Type B pancreatic cell (in vitro differentiated cells): ENCODE measurements at regions not wholly inside any gene's neighbourhood (a gene's known extent, or its start where the extent isn't known, plus 50 kb on each side); places are given as distances from the start of the nearest gene placed in this dataset.

ENCODE experiments used
- DNase-seq: peaks from one replicate; pipeline ENCODE4 v3.0.0; 2021; ENCODE audit warnings: mixed read lengths; ENCODE audit not compliant: unreplicated experiment; ENCODE audit errors: extremely low spot score
- H3K27ac Mint-ChIP-seq: 2 replicates; pipeline ENCODE4 v1.8.0; 2021; ENCODE audit warnings: mild to moderate bottlenecking, mixed read lengths
- H3K27me3 Mint-ChIP-seq: 2 replicates; pipeline ENCODE4 v1.8.0; 2021; ENCODE audit warnings: mixed read lengths
- H3K36me3 Mint-ChIP-seq: 2 replicates; pipeline ENCODE4 v1.8.0; 2021; ENCODE audit warnings: mixed read lengths
- H3K4me1 Mint-ChIP-seq: one replicate; pipeline ENCODE4 v1.8.0; 2021; ENCODE audit warnings: mixed read lengths; ENCODE audit not compliant: unreplicated experiment
- H3K4me3 Mint-ChIP-seq: 2 replicates; pipeline ENCODE4 v1.8.0; 2021; ENCODE audit warnings: mild to moderate bottlenecking, mixed read lengths
- H3K9me3 Mint-ChIP-seq: 2 replicates; pipeline ENCODE4 v1.8.0; 2021; ENCODE audit warnings: mixed read lengths
- CTCF ChIP-seq: fragments of 200-600 bp; sonication (generic); conservative IDR thresholded peaks from 2 replicates; pipeline ENCODE4 v1.5.0; 2021; ENCODE audit warnings: antibody characterized with exemption, mild to moderate bottlenecking

GRCh38 chr5:30337084-30337573 is 856.4 kb upstream of the CDH6 start:
- no peak for TF ChIP-seq CTCF
- DNase-seq, result no peak
- no peaks in the 10 kb centered on the region for H3K27me3 Mint-ChIP-seq
- H3K27ac Mint-ChIP-seq, result no peak overlapping the region
- H3K4me3 Mint-ChIP-seq, result no peak overlapping the region
- H3K4me1 Mint-ChIP-seq, result no peaks in the 10 kb centered on the region
- no peaks in the 10 kb centered on the region for H3K9me3 Mint-ChIP-seq
- no peaks in the 10 kb centered on the region for H3K36me3 Mint-ChIP-seq

DNA sequence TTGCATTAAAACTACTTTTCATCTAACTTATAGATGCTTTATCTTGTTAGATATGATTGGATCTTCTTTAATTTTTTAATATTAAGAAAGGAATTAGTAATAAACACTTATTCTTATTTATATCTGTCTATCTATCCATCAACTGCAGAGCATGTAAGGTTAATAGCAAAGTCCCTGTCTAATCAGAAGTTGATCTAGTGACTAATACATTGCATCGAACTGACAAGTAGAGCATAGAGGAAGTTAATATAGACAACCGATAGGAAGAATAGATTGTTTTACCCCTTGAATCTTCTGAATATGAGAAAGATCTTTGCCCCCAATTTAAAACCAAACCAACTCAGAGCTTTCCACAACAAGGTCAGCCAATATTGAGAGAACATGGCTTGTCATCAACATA is 862.0 kb upstream of the CDH6 start:
- H3K4me1 Mint-ChIP-seq, result no peaks in the 10 kb centered on the region
- H3K36me3 Mint-ChIP-seq, result no peaks in the 10 kb centered on the region
- H3K27me3 Mint-ChIP-seq, result no peaks in the 10 kb centered on the region
- DNase-seq, result no peak
- no peaks in the 10 kb centered on the region for H3K9me3 Mint-ChIP-seq
- H3K4me3 Mint-ChIP-seq, result no peak overlapping the region
- no peak for TF ChIP-seq CTCF
- no peak overlapping the region for H3K27ac Mint-ChIP-seq

GRCh38 chr5:30325795-30326194 is 867.7 kb upstream of the CDH6 start:
- Mint-ChIP-seq H3K27me3 (no peaks in the 10 kb centered on the region), H3K4me3 (no peak overlapping the region), H3K27ac (no peak overlapping the region), H3K36me3 (no peaks in the 10 kb centered on the region), H3K4me1 (no peaks in the 10 kb centered on the region), H3K9me3 (no peaks in the 10 kb centered on the region)
- DNase-seq, result no peak
- TF ChIP-seq CTCF, result no peak

GRCh38 chr5:30324083-30324482 is 869.4 kb upstream of the CDH6 start:
- no peak for TF ChIP-seq CTCF
- H3K9me3 Mint-ChIP-seq, result no peaks in the 10 kb centered on the region

GRCh38 chr5:30287890-30288289 is 905.6 kb upstream of the CDH6 start:
- no peak overlapping the region for H3K4me3 Mint-ChIP-seq
- H3K27me3 Mint-ChIP-seq, result no peaks in the 10 kb centered on the region
- H3K4me1 Mint-ChIP-seq, result no peaks in the 10 kb centered on the region
- no peak for TF ChIP-seq CTCF
- H3K36me3 Mint-ChIP-seq, result no peaks in the 10 kb centered on the region
- no peak for DNase-seq
- H3K27ac Mint-ChIP-seq, result no peak overlapping the region
- peaks cover 6% of the 10 kb centered on the region for H3K9me3 Mint-ChIP-seq

More at GRCh38 chr5:30324083-30324482, 869.4 kb upstream of the CDH6 start:
- DNase-seq, result no peak
- Mint-ChIP-seq H3K27ac (no peak overlapping the region), H3K4me1 (no peaks in the 10 kb centered on the region), H3K27me3 (no peaks in the 10 kb centered on the region), H3K36me3 (no peaks in the 10 kb centered on the region), H3K4me3 (no peak overlapping the region)

DNA sequence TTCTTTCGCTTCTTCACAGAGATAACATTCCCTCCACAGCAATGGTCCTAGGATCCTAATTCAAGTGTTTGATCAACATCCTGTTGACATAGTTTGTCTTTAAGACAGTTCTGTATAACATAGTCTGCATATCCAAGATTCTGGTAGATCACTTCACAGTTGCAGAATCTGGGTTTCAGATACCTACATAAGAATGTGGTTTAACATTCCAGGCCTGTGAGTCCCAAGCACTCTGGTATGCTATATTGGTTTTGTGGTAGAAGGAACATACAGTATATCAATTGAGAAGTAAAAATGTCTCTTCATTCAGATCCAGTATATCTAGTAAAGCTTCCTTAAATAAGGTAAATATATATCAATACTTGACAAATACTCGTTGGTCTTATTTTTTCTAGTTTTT is 914.2 kb upstream of the CDH6 start:
- TF ChIP-seq CTCF, result no peak
- no peak overlapping the region for H3K4me3 Mint-ChIP-seq
- H3K36me3 Mint-ChIP-seq, result no peaks in the 10 kb centered on the region
- DNase-seq, result no peak
- no peaks in the 10 kb centered on the region for H3K27me3 Mint-ChIP-seq
- no peaks in the 10 kb centered on the region for H3K9me3 Mint-ChIP-seq
- no peaks in the 10 kb centered on the region for H3K4me1 Mint-ChIP-seq
- no peak overlapping the region for H3K27ac Mint-ChIP-seq
